ENCODE measurements at regions not wholly inside any gene's neighbourhood (a gene's known extent, or its start where the extent isn't known, plus 50 kb on each side); places are given as distances from the start of the nearest gene placed in this dataset.

GRCh38 chr3:152629363-152630122 is 205.4 kb upstream of the P2RY1 start:
- POLR2A ChIA-PET: no interaction called here

More at GRCh38 chr3:152629363-152630122, 205.4 kb upstream of the P2RY1 start:
- DNase-seq (ENCODE audit: low read depth, low spot score): no peak
- ChIA-PET RAD21 (ENCODE audit: low non-redundant PET in 1 of 2, low total read pairs in 2 of 2, uncharacterized antibody in 2 of 2, unreplicated experiment in 2 of 2) (no interaction called here), CTCF (no interaction called here)
- no peak for TF ChIP-seq POLR2A (IDR thresholded peaks at IDR 0.05; ENCODE audit: borderline replicate concordance, extremely low read depth, insufficient read depth, insufficient read length)
- no peak for TF ChIP-seq ELF1 (IDR thresholded peaks at IDR 0.05; ENCODE audit: borderline replicate concordance, low read depth)
- TF ChIP-seq CTCF (IDR thresholded peaks at IDR 0.05 in 2 of 3, conservative IDR thresholded peaks at IDR 0.05 in 1 of 3; ENCODE audit: borderline replicate concordance in 1 of 3, insufficient read depth in 1 of 3, low read depth in 2 of 3, low read length in 2 of 3): no peak
- TF ChIP-seq RAD21 (IDR thresholded peaks at IDR 0.05; ENCODE audit: low read depth): no peak
- no peak for TF ChIP-seq ATF3 (IDR thresholded peaks at IDR 0.05)
- TF ChIP-seq ZBTB33 (IDR thresholded peaks at IDR 0.05; ENCODE audit: extremely low read depth, insufficient replicate concordance, low read length): no peak
- TF ChIP-seq EZH2phosphoT487 (IDR thresholded peaks at IDR 0.05; ENCODE audit: borderline replicate concordance): no peak
- TF ChIP-seq SP1 (IDR thresholded peaks at IDR 0.05; ENCODE audit: low read depth): no peak
- TF ChIP-seq TCF7L2 (IDR thresholded peaks at IDR 0.05; ENCODE audit: borderline replicate concordance, extremely low read depth, insufficient read depth, insufficient read length): no peak
- H3K4me3 ChIP-seq (replicated peaks in 1 of 2; ENCODE audit: low read depth in 1 of 2, low read length in 2 of 2): no peak overlapping the region
- intact Hi-C loops (cut with micrococcal nuclease): no loop called here
- H3K9me3 ChIP-seq (ENCODE audit: control insufficient read depth in 1 of 2, insufficient read depth in 1 of 2, low read depth in 1 of 2, low read length in 2 of 2): no peaks in the 10 kb centered on the region
- no peak for ATAC-seq
- no peak overlapping the region for H3K4me2 ChIP-seq (ENCODE audit: low read length)
- no peaks in the 10 kb centered on the region for H3K9me2 ChIP-seq (ENCODE audit: insufficient read depth)
- no peak overlapping the region for H3K9ac ChIP-seq (ENCODE audit: low read length)
- no peaks in the 10 kb centered on the region for H3K79me2 ChIP-seq (ENCODE audit: insufficient read depth, low read length)
- no peaks in the 10 kb centered on the region for H3K27me3 ChIP-seq (ENCODE audit: insufficient read depth, low read length)
- H3K27ac ChIP-seq (ENCODE audit: low read depth, low read length): no peak overlapping the region
- no peaks in the 10 kb centered on the region for H4K20me1 ChIP-seq (ENCODE audit: insufficient read depth)
- BruUV-seq (replicated peaks): no TSS peak
- H2AFZ ChIP-seq (ENCODE audit: low read depth, low read length, poor library complexity, severe bottlenecking): no peak overlapping the region
- H3K4me1 ChIP-seq (ENCODE audit: control insufficient read depth in 1 of 2, insufficient read depth in 2 of 2, low read length in 2 of 2): no peaks in the 10 kb centered on the region
- H3K36me3 ChIP-seq (ENCODE audit: control insufficient read depth in 1 of 2, insufficient read depth in 2 of 2, low read length in 2 of 2): no peaks in the 10 kb centered on the region
